ENCODE measurements at regions not wholly inside any gene's neighbourhood (a gene's known extent, or its start where the extent isn't known, plus 50 kb on each side); places are given as distances from the start of the nearest gene placed in this dataset.

DNA sequence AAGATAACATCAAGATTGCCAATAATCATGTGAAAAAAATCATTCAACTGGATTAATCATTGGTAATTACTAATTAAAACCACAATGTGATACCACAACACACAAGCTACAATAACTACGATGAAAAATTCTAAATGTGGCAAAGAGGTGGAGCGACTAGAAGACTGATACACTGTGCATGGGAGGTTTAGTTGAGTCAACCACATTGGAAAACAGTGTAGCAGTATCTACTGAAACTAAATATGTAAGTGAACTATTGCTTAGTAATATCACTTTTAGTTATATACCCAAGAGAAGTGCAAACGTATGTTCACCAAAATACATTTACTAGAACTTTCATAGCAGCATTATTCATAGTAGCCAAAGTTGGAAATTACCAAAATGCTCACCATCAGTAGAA, 359.9 kb downstream of the ETS1 start:
- Histone ChIP-seq H3K4me1 (replicated peaks) (no peaks in the 10 kb centered on the region), H3K4me3 (no peak overlapping the region), H3K27me3 (replicated peaks; ENCODE audit: insufficient read depth) (no peaks in the 10 kb centered on the region), H3K36me3 (no peaks in the 10 kb centered on the region), H3K9me3 (no peaks in the 10 kb centered on the region), H3K27ac (no peak overlapping the region)
- no peak for DNase-seq (ENCODE audit: low spot score)
- no peak for TF ChIP-seq POLR2A (IDR thresholded peaks at IDR 0.05)
- TF ChIP-seq POLR2AphosphoS5 (IDR thresholded peaks at IDR 0.05), result no peak
- TF ChIP-seq, protein P1, sequence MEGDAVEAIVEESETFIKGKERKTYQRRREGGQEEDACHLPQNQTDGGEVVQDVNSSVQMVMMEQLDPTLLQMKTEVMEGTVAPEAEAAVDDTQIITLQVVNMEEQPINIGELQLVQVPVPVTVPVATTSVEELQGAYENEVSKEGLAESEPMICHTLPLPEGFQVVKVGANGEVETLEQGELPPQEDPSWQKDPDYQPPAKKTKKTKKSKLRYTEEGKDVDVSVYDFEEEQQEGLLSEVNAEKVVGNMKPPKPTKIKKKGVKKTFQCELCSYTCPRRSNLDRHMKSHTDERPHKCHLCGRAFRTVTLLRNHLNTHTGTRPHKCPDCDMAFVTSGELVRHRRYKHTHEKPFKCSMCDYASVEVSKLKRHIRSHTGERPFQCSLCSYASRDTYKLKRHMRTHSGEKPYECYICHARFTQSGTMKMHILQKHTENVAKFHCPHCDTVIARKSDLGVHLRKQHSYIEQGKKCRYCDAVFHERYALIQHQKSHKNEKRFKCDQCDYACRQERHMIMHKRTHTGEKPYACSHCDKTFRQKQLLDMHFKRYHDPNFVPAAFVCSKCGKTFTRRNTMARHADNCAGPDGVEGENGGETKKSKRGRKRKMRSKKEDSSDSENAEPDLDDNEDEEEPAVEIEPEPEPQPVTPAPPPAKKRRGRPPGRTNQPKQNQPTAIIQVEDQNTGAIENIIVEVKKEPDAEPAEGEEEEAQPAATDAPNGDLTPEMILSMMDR (IDR thresholded peaks at IDR 0.05), result no peak
- WGBS, result 96% methylated on average over 3 of the region's 3 CpGs
- intact Hi-C loops (cut with DNase I), result no loop called here

DNA sequence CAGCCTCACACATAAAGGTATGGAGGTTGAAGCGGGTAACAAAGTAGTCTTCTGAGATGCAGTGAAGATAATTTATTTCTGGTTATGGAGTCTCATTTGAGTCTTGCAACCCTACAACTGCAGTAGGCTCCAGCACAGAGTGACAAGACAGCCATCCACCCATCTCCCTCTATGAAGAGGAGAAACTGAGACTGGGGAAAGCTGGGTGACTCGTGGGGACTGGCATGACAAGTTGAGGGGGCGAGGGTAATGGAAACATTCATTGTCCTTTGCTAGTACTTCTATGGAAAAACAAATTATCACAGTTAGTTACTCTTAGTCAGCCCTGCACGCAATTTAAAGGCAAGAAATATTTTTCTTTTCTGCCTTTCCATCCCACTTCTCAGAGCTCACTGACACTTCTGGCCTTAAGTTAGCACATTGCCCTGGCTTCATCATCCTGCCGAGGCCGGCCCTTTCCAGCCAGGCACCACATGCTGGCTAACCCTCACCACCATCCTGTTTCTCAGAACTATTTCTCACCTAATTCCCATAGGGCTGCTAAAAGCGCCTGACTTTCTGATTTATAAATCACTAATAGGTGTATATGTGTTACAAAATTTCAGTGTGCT, 361.1 kb downstream of the ETS1 start:
- Histone ChIP-seq H3K4me3 (no peak overlapping the region), H3K27ac (no peak overlapping the region), H3K36me3 (no peaks in the 10 kb centered on the region), H3K4me1 (replicated peaks) (no peaks in the 10 kb centered on the region), H3K27me3 (replicated peaks; ENCODE audit: insufficient read depth) (no peaks in the 10 kb centered on the region), H3K9me3 (no peaks in the 10 kb centered on the region)
- 84% methylated on average over 7 of the region's 7 CpGs for WGBS
- intact Hi-C loops (cut with DNase I), result no loop called here
- TF ChIP-seq POLR2A (IDR thresholded peaks at IDR 0.05) (no peak), POLR2AphosphoS5 (IDR thresholded peaks at IDR 0.05) (no peak)
- TF ChIP-seq, protein P1 (IDR thresholded peaks at IDR 0.05), result no peak
- no peak for DNase-seq (ENCODE audit: low spot score)

DNA sequence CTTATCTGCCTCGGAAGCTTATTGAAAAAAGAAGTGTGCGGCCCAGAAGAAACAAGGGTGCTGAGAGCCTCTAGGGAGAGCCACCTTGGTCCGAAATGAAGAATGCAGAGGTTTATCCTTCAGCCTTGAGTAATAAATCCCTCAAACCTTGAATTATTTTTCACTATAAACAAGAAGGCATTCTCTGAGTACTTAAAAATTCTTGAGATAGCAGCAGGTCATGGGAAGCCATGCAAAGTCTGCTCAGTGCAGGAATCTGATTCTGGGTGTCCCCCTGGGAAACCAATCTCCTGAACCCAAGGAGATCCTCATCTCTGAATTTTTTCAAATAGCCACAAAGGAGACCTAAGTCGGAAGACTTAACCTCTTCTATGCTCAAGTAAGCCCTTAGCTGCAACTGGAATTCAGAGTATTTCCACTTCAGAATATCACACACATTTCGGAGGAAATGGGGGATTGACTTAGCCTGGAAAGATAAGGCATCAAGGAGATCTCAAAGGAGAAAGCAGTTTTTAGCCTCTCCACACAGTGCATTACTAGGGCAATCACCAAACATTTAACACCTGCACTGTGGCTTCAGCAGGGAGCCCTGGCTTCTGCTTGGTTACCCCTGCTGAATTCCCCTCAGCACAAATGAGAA, 365.0 kb downstream of the ETS1 start:
- TF ChIP-seq POLR2A (IDR thresholded peaks at IDR 0.05) (no peak), POLR2AphosphoS5 (IDR thresholded peaks at IDR 0.05) (no peak)
- TF ChIP-seq, protein P1 (IDR thresholded peaks at IDR 0.05), result no peak
- Histone ChIP-seq H3K27ac (no peak overlapping the region), H3K27me3 (replicated peaks; ENCODE audit: insufficient read depth) (no peaks in the 10 kb centered on the region), H3K9me3 (no peaks in the 10 kb centered on the region), H3K4me3 (no peak overlapping the region), H3K4me1 (replicated peaks) (no peaks in the 10 kb centered on the region), H3K36me3 (no peaks in the 10 kb centered on the region)
- intact Hi-C loops (cut with DNase I), result no loop called here
- WGBS, result 74% methylated on average over 5 of the region's 5 CpGs
- DNase-seq (ENCODE audit: low spot score), result no peak

DNA sequence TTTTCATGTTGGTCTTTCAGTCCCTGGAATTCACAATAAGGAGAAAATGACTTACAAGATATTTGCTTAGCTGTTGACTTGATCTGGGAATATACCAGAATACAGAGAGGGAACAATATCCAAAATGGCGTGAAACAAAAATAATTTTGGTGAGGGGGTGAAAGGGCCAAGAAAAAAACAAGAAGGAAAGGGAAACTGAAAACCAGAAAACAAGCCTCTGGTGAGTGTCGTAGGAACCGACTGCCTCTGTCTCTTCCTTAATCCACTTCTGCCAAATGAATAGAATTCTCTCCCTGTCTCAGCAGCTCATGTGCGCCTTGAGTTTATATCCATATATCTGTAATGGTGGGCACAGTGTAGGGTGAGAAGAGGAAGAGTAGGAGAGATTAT, 367.6 kb downstream of the ETS1 start:
- Histone ChIP-seq H3K4me3 (no peak overlapping the region), H3K4me1 (replicated peaks) (no peaks in the 10 kb centered on the region), H3K9me3 (no peaks in the 10 kb centered on the region), H3K27me3 (replicated peaks; ENCODE audit: insufficient read depth) (no peaks in the 10 kb centered on the region), H3K36me3 (no peaks in the 10 kb centered on the region), H3K27ac (no peak overlapping the region)
- no peak for DNase-seq (ENCODE audit: low spot score)
- intact Hi-C loops (cut with DNase I), result no loop called here
- TF ChIP-seq POLR2A (IDR thresholded peaks at IDR 0.05) (no peak), POLR2AphosphoS5 (IDR thresholded peaks at IDR 0.05) (no peak)
- TF ChIP-seq, protein P1 (IDR thresholded peaks at IDR 0.05), result no peak
- 87% methylated on average over 4 of the region's 4 CpGs for whole genome bisulfite sequencing

DNA sequence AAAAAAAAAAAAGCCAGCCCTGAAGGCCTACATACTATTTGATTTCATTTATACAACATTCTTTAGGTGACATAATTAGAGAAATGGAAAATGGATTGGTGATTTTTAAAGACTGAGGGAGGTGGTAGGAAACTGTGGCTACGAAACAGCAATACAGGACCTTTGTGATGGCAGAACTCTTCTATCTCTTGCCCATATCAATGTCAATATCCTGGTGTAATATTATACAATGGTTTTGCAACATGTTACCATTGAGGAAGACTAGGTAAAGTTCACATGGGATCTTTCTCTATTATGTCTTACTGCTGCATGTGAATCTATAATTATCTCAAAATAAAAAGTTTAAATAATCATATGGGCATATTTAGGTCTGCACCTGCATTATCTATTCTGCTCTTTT, 371.2 kb downstream of the ETS1 start:
- no peak for DNase-seq (ENCODE audit: low spot score)
- WGBS, result 91% methylated on average over 1 of the region's 1 CpG
- H3K4me1 ChIP-seq (replicated peaks), result no peaks in the 10 kb centered on the region
- intact Hi-C loops (cut with DNase I), result no loop called here
- H3K27me3 ChIP-seq (replicated peaks; ENCODE audit: insufficient read depth), result no peaks in the 10 kb centered on the region
- H3K27ac ChIP-seq, result no peak overlapping the region
- TF ChIP-seq POLR2AphosphoS5 (IDR thresholded peaks at IDR 0.05) (no peak), POLR2A (IDR thresholded peaks at IDR 0.05) (no peak)
- TF ChIP-seq, protein P1 (IDR thresholded peaks at IDR 0.05), result no peak
- H3K4me3 ChIP-seq, result no peak overlapping the region
- H3K9me3 ChIP-seq, result no peaks in the 10 kb centered on the region
- H3K36me3 ChIP-seq, result no peaks in the 10 kb centered on the region

Data from prostate gland (tissue), 2 donors.